ENCODE measurements at regions not wholly inside any gene's neighbourhood (a gene's known extent, or its start where the extent isn't known, plus 50 kb on each side); places are given as distances from the start of the nearest gene placed in this dataset.
A peak's percentile ranks its signal among the peaks of the same experiment; 100 is the strongest.

DNA sequence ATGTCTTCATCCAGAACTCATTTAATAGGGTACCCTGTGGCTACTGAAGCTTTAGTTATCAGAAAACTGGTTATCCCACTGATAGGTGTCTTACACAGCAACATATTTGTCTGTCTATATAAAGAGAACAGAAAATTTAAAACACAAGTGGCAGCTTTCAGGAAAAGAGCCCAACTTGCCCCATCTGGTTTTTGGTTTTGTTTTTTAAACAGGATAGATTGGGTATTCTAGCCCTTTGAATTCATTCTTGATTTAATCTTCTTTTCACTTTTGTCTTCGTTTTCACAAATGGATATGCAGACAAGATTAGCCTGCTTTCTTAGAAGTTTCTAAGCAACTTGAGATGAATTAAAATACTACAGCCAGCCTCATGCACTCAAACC, 91.3 kb downstream of the KLF6 start:
- peak; percentile 12 for FAIRE-seq
- dilution Hi-C loops (cut with MboI; ENCODE audit: extremely low pct_ligation_motif_present, low sequenced_read_pairs): no loop called here

More for the DNA sequence above, 91.3 kb downstream of the KLF6 start:
- Histone ChIP-seq H3K9me3 (replicated peaks; ENCODE audit: control insufficient read depth, insufficient read depth, low read length) (no peaks in the 10 kb centered on the region), H3K9ac (replicated peaks; ENCODE audit: extremely low read depth, insufficient read depth, low read length) (no peak overlapping the region), H3K4me1 (ENCODE audit: control insufficient read depth, extremely low read depth, insufficient read depth, low read length) (no peaks in the 10 kb centered on the region), H3K36me3 (ENCODE audit: control insufficient read depth in 2 of 2, extremely low read depth in 1 of 2, insufficient read depth in 2 of 2, low read length in 2 of 2) (no peaks in the 10 kb centered on the region), H3K4me2 (ENCODE audit: insufficient read depth, low read length) (no peak overlapping the region), H3K79me2 (ENCODE audit: control insufficient read depth, insufficient read depth, low read length) (no peaks in the 10 kb centered on the region), H3K9me1 (replicated peaks; ENCODE audit: control insufficient read depth, extremely low read depth, insufficient read depth, low read length) (no peaks in the 10 kb centered on the region), H3K27ac (ENCODE audit: insufficient read depth, low read depth, low read length) (no peak overlapping the region), H3K4me3 (replicated peaks in 1 of 3; ENCODE audit: insufficient read depth in 1 of 3, low read depth in 1 of 3, low read length in 3 of 3) (no peak overlapping the region), H2AFZ (ENCODE audit: low read depth, low read length) (no peak overlapping the region), H4K20me1 (replicated peaks; ENCODE audit: control insufficient read depth, extremely low read depth, insufficient read depth, low read length) (no peaks in the 10 kb centered on the region), H3K27me3 (ENCODE audit: control insufficient read depth in 2 of 2, insufficient read depth in 2 of 2, low read length in 2 of 2) (peaks cover 2 to 5% of the 10 kb centered on the region in 2 experiments)
- BruUV-seq (replicated peaks): no TSS peak
- POLR2A ChIA-PET: no interaction called here
- no peak for TF ChIP-seq MYC (IDR thresholded peaks at IDR 0.05; ENCODE audit: low read depth, low read length)
- TF ChIP-seq, protein P1, sequence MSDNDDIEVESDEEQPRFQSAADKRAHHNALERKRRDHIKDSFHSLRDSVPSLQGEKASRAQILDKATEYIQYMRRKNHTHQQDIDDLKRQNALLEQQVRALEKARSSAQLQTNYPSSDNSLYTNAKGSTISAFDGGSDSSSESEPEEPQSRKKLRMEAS (IDR thresholded peaks at IDR 0.05; ENCODE audit: insufficient read depth, insufficient read length): no peak
- no peak for TF ChIP-seq EZH2 (IDR thresholded peaks at IDR 0.05; ENCODE audit: borderline replicate concordance, low read depth, low read length, severe bottlenecking)
- TF ChIP-seq POLR2A (IDR thresholded peaks at IDR 0.05; ENCODE audit: low read depth, low read length): no peak
- TF ChIP-seq GATA2 (IDR thresholded peaks at IDR 0.05; ENCODE audit: insufficient read depth, insufficient read length, low read depth, low read length): no peak
- TF ChIP-seq, protein P2, sequence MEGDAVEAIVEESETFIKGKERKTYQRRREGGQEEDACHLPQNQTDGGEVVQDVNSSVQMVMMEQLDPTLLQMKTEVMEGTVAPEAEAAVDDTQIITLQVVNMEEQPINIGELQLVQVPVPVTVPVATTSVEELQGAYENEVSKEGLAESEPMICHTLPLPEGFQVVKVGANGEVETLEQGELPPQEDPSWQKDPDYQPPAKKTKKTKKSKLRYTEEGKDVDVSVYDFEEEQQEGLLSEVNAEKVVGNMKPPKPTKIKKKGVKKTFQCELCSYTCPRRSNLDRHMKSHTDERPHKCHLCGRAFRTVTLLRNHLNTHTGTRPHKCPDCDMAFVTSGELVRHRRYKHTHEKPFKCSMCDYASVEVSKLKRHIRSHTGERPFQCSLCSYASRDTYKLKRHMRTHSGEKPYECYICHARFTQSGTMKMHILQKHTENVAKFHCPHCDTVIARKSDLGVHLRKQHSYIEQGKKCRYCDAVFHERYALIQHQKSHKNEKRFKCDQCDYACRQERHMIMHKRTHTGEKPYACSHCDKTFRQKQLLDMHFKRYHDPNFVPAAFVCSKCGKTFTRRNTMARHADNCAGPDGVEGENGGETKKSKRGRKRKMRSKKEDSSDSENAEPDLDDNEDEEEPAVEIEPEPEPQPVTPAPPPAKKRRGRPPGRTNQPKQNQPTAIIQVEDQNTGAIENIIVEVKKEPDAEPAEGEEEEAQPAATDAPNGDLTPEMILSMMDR (IDR thresholded peaks at IDR 0.05; ENCODE audit: extremely low read depth in 1 of 2, insufficient read depth in 1 of 2, low read depth in 1 of 2, low read length in 2 of 2): no peak
- no peak for TF ChIP-seq FOS (IDR thresholded peaks at IDR 0.05; ENCODE audit: borderline replicate concordance, insufficient read depth, low read length)
- no peak for TF ChIP-seq POLR2AphosphoS5 (IDR thresholded peaks at IDR 0.05; ENCODE audit: insufficient read depth, low read depth, low read length)
- intact Hi-C loops (cut with micrococcal nuclease): no loop called here
- CTCF ChIA-PET: no interaction called here
- DNase-seq (ENCODE audit: low read depth, low spot score): no peak
